Ishikawa (cell line): ENCODE measurements at regions not wholly inside any gene's neighbourhood (a gene's known extent, or its start where the extent isn't known, plus 50 kb on each side); places are given as distances from the start of the nearest gene placed in this dataset.

Experiments used
- MAX ChIP-seq: IDR thresholded peaks from 2 replicates; pipeline ENCODE4 v1.6.1; 2012
- NFIC ChIP-seq: IDR thresholded peaks from 2 replicates; pipeline ENCODE4 v1.6.1; 2012
- RAD21 ChIP-seq: IDR thresholded peaks from 2 replicates; pipeline ENCODE4 v1.6.1; 2012; ENCODE audit warnings: low read depth
- TEAD4 ChIP-seq: IDR thresholded peaks from 2 replicates; pipeline ENCODE4 v1.6.1; 2012
- USF1 ChIP-seq: IDR thresholded peaks from 2 replicates; pipeline ENCODE4 v1.6.1; 2012

GRCh38 chr1:73662526-73662925 is 535.5 kb downstream of the LRRIQ3 start:
- TF ChIP-seq MAX (no peak), RAD21 (no peak), NFIC (no peak), USF1 (no peak), TEAD4 (no peak)
